ENCODE measurements at regions not wholly inside any gene's neighbourhood (a gene's known extent, or its start where the extent isn't known, plus 50 kb on each side); places are given as distances from the start of the nearest gene placed in this dataset.
A peak's percentile ranks its signal among the peaks of the same experiment; 100 is the strongest.

DNA sequence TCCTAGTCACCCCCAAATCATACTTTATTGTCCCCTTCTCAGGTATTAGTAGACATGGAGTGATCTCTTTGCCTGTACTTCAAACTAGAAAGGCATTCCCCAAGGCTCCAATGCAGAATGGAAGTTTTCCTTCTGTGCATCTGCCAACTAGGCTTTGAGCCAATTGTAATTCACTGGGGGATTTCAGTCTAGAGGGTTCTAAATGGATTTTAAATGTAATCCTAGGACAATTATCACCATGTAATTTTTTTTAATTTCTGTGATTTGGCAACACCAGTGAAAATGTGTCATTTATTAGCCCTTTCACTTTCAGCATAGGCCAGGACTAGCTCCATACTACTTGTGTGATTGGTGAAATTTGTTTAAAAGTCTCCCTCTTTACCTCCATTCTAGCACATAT lies 557.6 kb upstream of the MARCKS start:
- no peak for DNase-seq (ENCODE audit: extremely low spot score)
- ChIA-PET CTCF (interaction anchor here (0.6 to 2.0 kb wide), 5 partner anchors 12 to 580 kb away, joined by 3 to 4 read pairs (median 4); no protein-coding TSS in a partner anchor), POLR2A (no interaction called here)
- TF ChIP-seq, protein P1, sequence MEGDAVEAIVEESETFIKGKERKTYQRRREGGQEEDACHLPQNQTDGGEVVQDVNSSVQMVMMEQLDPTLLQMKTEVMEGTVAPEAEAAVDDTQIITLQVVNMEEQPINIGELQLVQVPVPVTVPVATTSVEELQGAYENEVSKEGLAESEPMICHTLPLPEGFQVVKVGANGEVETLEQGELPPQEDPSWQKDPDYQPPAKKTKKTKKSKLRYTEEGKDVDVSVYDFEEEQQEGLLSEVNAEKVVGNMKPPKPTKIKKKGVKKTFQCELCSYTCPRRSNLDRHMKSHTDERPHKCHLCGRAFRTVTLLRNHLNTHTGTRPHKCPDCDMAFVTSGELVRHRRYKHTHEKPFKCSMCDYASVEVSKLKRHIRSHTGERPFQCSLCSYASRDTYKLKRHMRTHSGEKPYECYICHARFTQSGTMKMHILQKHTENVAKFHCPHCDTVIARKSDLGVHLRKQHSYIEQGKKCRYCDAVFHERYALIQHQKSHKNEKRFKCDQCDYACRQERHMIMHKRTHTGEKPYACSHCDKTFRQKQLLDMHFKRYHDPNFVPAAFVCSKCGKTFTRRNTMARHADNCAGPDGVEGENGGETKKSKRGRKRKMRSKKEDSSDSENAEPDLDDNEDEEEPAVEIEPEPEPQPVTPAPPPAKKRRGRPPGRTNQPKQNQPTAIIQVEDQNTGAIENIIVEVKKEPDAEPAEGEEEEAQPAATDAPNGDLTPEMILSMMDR (IDR thresholded peaks at IDR 0.05; ENCODE audit: control extremely low read depth, extremely low read depth, low read depth, missing control alignments), result no peak

DNA sequence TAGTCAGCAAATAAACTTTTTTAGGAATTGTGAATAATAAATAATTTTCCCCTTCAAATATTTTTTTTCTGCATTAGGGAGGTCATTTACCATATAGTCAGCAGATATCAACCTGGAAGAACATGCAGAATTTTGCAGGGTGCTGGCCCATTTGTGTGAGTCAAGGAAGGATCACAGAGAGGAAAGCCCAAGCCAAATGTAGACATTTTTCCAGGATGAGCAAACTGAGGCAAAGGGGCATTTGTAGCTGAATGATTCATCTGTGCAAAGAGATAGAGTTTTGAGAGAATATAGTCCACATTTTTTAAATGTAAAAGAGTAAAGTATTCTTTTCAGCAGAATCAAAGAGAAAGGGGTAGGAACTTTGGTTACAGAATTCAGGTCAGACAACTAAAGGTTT lies 555.5 kb upstream of the MARCKS start:
- DNase-seq (ENCODE audit: extremely low spot score), result no peak
- ChIA-PET CTCF (interaction anchor here (1.3 to 8.8 kb wide), 2 partner anchors 15 to 558 kb away, joined by 5 to 74 read pairs; no protein-coding TSS in a partner anchor), POLR2A (no interaction called here)
- TF ChIP-seq, protein P1 (IDR thresholded peaks at IDR 0.05; ENCODE audit: control extremely low read depth, extremely low read depth, low read depth, missing control alignments), result no peak

DNA sequence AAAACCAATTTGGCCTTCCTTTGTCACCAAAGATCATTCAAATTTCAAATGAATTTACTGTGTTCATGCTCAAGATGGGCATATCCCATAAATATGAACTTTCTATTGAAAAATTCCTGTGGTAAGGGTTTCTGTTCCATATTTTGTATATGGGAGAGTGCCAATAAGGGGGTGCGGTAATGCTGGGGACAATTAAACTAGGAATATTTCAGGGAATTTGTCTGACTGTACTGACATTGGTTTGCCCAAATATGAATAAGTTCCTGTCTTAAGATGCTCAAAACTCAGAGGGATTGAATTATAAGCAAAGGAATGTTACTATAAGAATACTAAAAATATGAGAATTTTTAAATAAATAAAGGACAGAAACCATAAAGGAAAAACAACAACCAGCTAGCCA lies 553.0 kb upstream of the MARCKS start:
- POLR2A ChIA-PET, result no interaction called here
- CTCF ChIA-PET, result interaction anchor here (3.5 to 8.8 kb wide), 2 partner anchors 14 to 555 kb away, joined by 46 to 74 read pairs; no protein-coding TSS in a partner anchor
- TF ChIP-seq, protein P1 (IDR thresholded peaks at IDR 0.05; ENCODE audit: control extremely low read depth, extremely low read depth, low read depth, missing control alignments), result no peak
- no peak for DNase-seq (ENCODE audit: extremely low spot score)

DNA sequence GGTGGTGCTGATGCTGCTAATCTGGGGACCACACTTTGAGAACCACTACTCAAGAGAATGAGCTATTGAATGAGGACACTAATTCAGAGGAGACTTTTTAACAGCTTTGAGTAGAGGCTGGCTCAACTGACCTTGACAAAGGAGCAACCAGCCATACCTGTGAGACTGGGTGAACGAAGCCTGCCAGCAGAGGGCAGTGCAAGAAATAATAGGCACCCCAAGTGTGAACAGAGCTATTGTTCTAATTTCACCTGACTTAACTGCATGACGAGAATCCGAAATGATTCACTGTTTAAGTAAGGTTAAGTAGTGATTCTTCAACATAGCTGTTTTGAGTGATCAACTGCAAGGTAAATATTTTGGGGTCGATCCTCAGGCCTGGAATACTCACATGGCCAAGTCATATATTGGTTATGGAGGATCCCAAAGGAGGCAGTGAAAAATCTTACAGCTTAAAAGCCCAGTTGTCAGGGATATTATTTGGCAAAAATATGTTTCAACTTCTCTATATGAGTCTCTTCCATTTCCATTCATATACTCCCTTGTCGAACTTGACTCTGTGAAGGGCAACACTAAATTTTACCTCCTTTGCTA lies 550.5 kb upstream of the MARCKS start:
- ChIA-PET CTCF (interaction anchor here (0.7 to 8.8 kb wide), 48 partner anchors 9 to 603 kb away, joined by 3 to 74 read pairs (median 4); no protein-coding TSS in a partner anchor), POLR2A (interaction anchor here (0.8 to 1.1 kb wide), 2 partner anchors 549 to 552 kb away, joined by 3 read pairs; no protein-coding TSS in a partner anchor)
- peak; percentile 35 for DNase-seq (ENCODE audit: extremely low spot score)

DNA sequence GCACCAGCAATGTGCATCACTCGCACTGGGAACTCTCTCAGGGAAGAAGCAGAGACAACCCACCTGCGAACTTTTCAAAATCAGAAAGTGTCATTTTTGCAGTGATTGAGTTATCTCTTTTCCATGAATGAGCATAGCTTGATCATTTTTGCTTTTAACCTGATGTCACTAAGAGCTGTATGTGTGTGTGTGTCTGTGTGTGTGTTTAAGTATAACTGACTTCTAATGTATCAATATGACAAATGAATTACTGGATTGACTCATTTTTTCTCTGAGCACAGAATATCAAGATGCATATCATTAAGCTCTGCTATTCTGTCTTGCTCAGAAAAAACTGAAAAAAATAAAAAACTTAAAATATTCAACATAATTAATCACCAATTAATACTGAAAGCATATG lies 548.9 kb upstream of the MARCKS start:
- no peak for DNase-seq (ENCODE audit: extremely low spot score)
- TF ChIP-seq, protein P1 (IDR thresholded peaks at IDR 0.05; ENCODE audit: control extremely low read depth, extremely low read depth, low read depth, missing control alignments), result no peak
- POLR2A ChIA-PET, result interaction anchor here (1.2 kb wide), 1 partner anchor 550 kb away, joined by 3 read pairs; no protein-coding TSS in a partner anchor
- CTCF ChIA-PET, result interaction anchor here (1.2 to 8.8 kb wide), 3 partner anchors 551 to 571 kb away, joined by 3 to 74 read pairs (median 7); no protein-coding TSS in a partner anchor

More for the DNA sequence above, 550.5 kb upstream of the MARCKS start:
- TF ChIP-seq, protein P1 (IDR thresholded peaks at IDR 0.05; ENCODE audit: control extremely low read depth, extremely low read depth, low read depth, missing control alignments), result peak; percentile 71

DNA sequence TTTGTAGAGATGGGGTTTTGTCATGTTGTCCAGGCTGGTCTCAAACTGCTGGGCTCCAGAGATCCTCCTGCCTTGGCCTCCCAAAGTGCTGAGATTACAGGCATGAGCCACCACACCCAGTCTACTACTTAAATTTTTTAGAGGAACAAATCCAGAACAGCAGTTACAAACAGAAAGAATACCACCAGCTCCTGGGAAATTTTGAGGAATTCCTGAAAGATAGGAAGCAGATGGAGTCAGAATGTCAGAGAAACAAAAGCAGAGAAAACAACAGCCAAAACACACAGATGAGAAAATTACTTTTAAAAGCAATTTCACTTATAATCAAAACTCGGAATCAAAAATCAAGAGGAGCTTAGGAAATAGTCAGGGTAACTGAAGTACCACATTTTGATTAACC lies 543.3 kb upstream of the MARCKS start:
- ChIA-PET POLR2A (no interaction called here), CTCF (interaction anchor here (1.7 kb wide), 1 partner anchor 545 kb away, joined by 4 read pairs; no protein-coding TSS in a partner anchor)
- DNase-seq (ENCODE audit: extremely low spot score), result no peak
- TF ChIP-seq, protein P1 (IDR thresholded peaks at IDR 0.05; ENCODE audit: control extremely low read depth, extremely low read depth, low read depth, missing control alignments), result no peak

All from GM10248 (cell line).